Fibroblast of villous mesenchyme (primary cell): ENCODE measurements at regions not wholly inside any gene's neighbourhood (a gene's known extent, or its start where the extent isn't known, plus 50 kb on each side); places are given as distances from the start of the nearest gene placed in this dataset.

Experiments
- DNase-seq: peaks from one replicate; pipeline ENCODE4 v3.0.0-alpha.2; 2010; ENCODE audit warnings: low read depth
- H3K4me3 ChIP-seq: 2 replicates; pipeline ENCODE4 v1.5.1; 2011; ENCODE audit warnings: low read depth, mild to moderate bottlenecking, low read length
- CTCF ChIP-seq: IDR thresholded peaks from 2 replicates; pipeline ENCODE4 v1.5.1; 2012; ENCODE audit warnings: low read depth, mild to moderate bottlenecking, low read length; ENCODE audit not compliant: insufficient read depth

DNA sequence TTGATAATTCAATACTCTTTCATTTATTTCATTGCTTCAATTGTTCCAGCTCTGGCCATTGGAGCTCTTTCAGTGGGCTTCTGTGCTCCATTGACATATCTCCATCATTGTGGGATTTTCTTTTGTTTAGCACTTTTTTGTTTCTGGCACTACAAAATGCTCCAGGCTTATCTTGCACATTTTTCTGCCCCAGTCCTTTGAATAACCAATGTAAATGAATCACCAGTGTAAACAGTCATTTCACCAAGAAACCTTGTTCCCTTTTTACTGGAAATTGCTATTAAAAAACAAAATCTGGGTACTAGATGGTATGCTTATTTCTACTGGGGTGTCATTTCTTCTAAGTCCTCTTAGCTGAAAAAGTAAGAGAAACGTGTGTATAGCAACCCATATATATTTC lies 173.0 kb upstream of the LYPLAL1 start:
- DNase-seq = no peak
- no peak for TF ChIP-seq CTCF
- no peak overlapping the region for H3K4me3 ChIP-seq

GRCh38 chr1:219010720-219011119 lies 163.0 kb upstream of the LYPLAL1 start:
- H3K4me3 ChIP-seq = no peak overlapping the region
- DNase-seq = no peak
- TF ChIP-seq CTCF = no peak

DNA sequence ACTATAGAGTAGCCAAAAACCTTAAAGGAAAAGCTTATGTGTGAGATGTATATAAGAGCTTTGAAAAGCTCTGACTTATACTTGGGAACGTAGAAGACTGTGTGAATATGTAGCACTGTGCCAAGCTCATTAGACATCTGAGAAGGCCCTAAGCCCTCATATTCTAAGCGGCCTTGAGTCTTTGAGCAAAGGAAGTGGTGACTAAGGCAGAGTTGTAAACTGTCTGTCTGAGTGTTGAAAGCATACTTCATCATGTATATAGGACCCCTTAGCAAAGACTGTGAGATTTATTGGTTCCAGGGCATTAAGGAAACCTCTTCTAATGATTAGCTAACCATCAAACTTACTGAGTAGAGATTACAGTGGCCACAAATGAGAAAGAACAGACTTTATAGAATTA lies 153.3 kb upstream of the LYPLAL1 start:
- no peak overlapping the region for H3K4me3 ChIP-seq
- no peak for TF ChIP-seq CTCF
- DNase-seq = peak; percentile 82

- no peak for DNase-seq
- TF ChIP-seq CTCF = no peak
- no peak overlapping the region for H3K4me3 ChIP-seq
These were observed 152.8 kb upstream of the LYPLAL1 start for GRCh38 chr1:219020846-219021245.

DNA sequence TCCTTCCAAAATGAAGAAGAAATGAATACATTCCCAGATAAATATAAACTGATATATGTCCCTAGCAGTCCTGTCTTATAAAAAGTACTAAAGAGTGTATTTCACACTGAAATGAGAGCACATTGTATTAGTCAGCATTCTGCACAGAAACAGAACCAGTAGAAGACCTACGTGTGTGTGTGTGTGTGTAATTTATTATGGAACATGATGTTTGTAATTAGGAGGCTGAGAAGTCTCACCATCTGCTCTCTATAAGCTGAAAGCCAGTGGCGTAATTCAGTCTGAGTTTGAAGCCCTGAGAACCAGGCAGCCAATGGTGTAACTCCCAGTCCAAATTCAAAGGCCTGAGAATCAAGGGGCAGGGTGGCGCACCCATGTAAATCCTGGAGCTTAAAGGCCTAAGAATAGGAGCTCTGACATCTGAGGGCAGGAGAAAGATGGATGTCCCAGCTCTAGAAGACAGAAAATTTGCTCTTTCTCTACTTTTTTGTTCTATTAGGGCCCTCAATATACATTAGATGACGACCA lies 146.5 kb upstream of the LYPLAL1 start:
- DNase-seq = peak; percentile 34
- H3K4me3 ChIP-seq = no peak overlapping the region
- TF ChIP-seq CTCF = no peak

DNA sequence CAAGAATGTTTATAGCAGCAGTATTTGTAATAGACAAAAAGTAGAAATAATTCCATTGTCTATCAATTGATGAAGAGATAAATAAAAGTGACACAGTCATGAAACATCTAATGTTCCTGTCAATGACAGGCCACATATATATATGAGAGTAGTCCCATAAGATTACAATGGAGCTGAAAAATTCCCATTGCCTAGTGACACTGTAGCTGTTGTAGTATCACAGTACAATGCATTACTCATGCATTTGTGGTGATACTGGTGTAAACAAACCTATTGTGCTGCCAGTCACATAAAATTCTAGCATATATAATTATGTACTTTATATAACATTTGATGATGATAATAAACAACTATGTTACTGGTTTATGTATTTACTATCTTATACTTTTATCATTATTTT lies 141.9 kb upstream of the LYPLAL1 start:
- DNase-seq = no peak

More for the DNA sequence above, 141.9 kb upstream of the LYPLAL1 start:
- TF ChIP-seq CTCF = no peak
- H3K4me3 ChIP-seq = no peak overlapping the region
